ACHN (cell line): ENCODE measurements at regions not wholly inside any gene's neighbourhood (a gene's known extent, or its start where the extent isn't known, plus 50 kb on each side); places are given as distances from the start of the nearest gene placed in this dataset.

ENCODE experiments used
- DNase-seq: peaks from one replicate; pipeline ENCODE4 v3.0.0-alpha.2; 2015
- in situ Hi-C: cut with HindIII; loops from 2 replicates; pipeline ENCODE4 v1.10.0; 2017; ENCODE audit warnings: low sequenced_read_pairs, low pct_ligation_motif_present, low pct_unique_long_range_greater_than_20kb

GRCh38 chr7:441684-442421 lies 77.8 kb downstream of the PDGFA start:
- in situ Hi-C loops: no loop called here

DNA sequence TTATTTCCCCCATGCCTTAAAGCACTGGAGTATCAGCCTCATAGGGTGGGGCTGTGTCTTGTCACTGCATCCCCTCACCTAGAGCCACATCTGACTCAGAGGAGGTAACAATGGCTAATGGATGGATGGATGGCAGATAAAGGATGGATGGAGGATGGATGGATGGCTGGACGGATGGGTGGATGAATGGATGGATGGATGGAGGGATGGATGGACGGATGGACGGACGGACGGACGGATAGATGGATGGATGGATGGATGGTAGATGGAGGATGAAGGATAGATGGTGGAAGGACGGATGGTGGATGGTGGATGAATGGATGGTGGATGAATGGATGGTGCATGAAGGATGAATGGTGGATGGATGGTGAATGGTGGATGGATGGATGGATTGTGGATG lies 77.2 kb downstream of the PDGFA start:
- in situ Hi-C loops: no loop called here

More at GRCh38 chr7:441684-442421, 77.8 kb downstream of the PDGFA start:
- DNase-seq: no peak

GRCh38 chr7:443279-443833 lies 76.3 kb downstream of the PDGFA start:
- in situ Hi-C loops: no loop called here

More for the DNA sequence above, 77.2 kb downstream of the PDGFA start:
- no peak for DNase-seq

GRCh38 chr7:444606-445005 lies 75.0 kb downstream of the PDGFA start:
- in situ Hi-C loops: no loop called here
- no peak for DNase-seq

More at GRCh38 chr7:443279-443833, 76.3 kb downstream of the PDGFA start:
- DNase-seq: no peak

GRCh38 chr7:445020-445419 lies 74.6 kb downstream of the PDGFA start:
- in situ Hi-C loops: no loop called here

GRCh38 chr7:445563-446288 lies 73.9 kb downstream of the PDGFA start:
- DNase-seq: no peak
- in situ Hi-C loops: no loop called here

More at GRCh38 chr7:445020-445419, 74.6 kb downstream of the PDGFA start:
- no peak for DNase-seq

GRCh38 chr7:446289-446935 lies 73.2 kb downstream of the PDGFA start:
- in situ Hi-C loops: no loop called here
- no peak for DNase-seq
